GM12878 (cell line): ENCODE measurements at regions not wholly inside any gene's neighbourhood (a gene's known extent, or its start where the extent isn't known, plus 50 kb on each side); places are given as distances from the start of the nearest gene placed in this dataset.

Source experiments
- ATAC-seq: fragments of 200-7000 bp; cut with Tn5 transposase; 3 replicates; pipeline ENCODE4 v1.9.1; 2020; ENCODE audit warnings: mild to moderate bottlenecking, moderate library complexity
- BruUV-seq: library from RNA; stranded (reverse); fragments of 400-500 nt; replicated peaks from 2 replicates; lab custom pipeline; 2021; lab: Mats Ljungman, UMichigan
- CTCF ChIA-PET: fragments of 300-600 bp; sonication (Branson Sonifier 250); formaldehyde crosslinking; extraction: SDS; loops from one replicate; lab custom pipeline; 2021; ENCODE audit warnings: inconsistent platforms; lab: Yijun Ruan, JAX
- POLR2A ChIA-PET: fragments of 350-600 bp; formaldehyde crosslinking; extraction: SDS; loops from one replicate; lab custom pipeline; 2021; ENCODE audit warnings: inconsistent platforms; lab: Charles Lee
- RAD21 ChIA-PET: fragments of 300-600 bp; sonication (Branson Sonifier 250); formaldehyde crosslinking; loops from one replicate; lab custom pipeline; 2023; ENCODE audit warnings: antibody characterized with exemption; ENCODE audit not compliant: unreplicated experiment; lab: Charles Lee
- SMC1A ChIA-PET: fragments of 300-600 bp; sonication (Branson Sonifier 250); formaldehyde crosslinking; loops from one replicate; lab custom pipeline; 2023; ENCODE audit not compliant: unreplicated experiment, uncharacterized antibody; lab: Charles Lee
- DNase-seq: peaks from one replicate; pipeline ENCODE4 v3.0.0-alpha.2; 2011; ENCODE audit warnings: low read depth, low spot score
- FAIRE-seq: peaks from 3 replicates; lab custom pipeline; 2011; peaks lifted over from hg19 to GRCh38; lab: Jason Lieb, UNC
- H2AFZ ChIP-seq: 2 replicates; pipeline ENCODE4 v1.6.0; 2011; ENCODE audit warnings: low read depth, low read length, control low read depth; ENCODE audit not compliant: control insufficient read depth
- H3K27ac ChIP-seq: 2 replicates; pipeline ENCODE4 v1.5.1; 2011; ENCODE audit warnings: control low read depth; ENCODE audit not compliant: control insufficient read depth, insufficient read depth
- H3K27me3 ChIP-seq, 2 experiments: replicated peaks in 1 of 2; 2 replicates each; pipeline versions ENCODE4 v1.6.0 to v1.6.1; 2011; ENCODE audit warnings: low read length in 1 of 2; ENCODE audit not compliant: control insufficient read depth in 2 of 2, insufficient read depth in 2 of 2
- H3K36me3 ChIP-seq, 2 experiments: 2 replicates each; pipeline ENCODE4 v1.5.1; 2011; ENCODE audit warnings: low read length in 1 of 2; ENCODE audit not compliant: control insufficient read depth in 2 of 2, insufficient read depth in 2 of 2
- H3K4me1 ChIP-seq: 2 replicates; pipeline ENCODE4 v1.6.1; 2011; ENCODE audit warnings: mild to moderate bottlenecking, low read length, moderate library complexity, mixed read lengths; ENCODE audit not compliant: control insufficient read depth, insufficient read depth
- H3K4me2 ChIP-seq: 2 replicates; pipeline ENCODE4 v1.6.0; 2011; ENCODE audit warnings: control low read depth; ENCODE audit not compliant: control insufficient read depth, insufficient read depth
- H3K4me3 ChIP-seq: fragments of 200-600 bp; sonication (generic); 2 replicates; pipeline ENCODE4 v1.5.1; 2016
- H3K79me2 ChIP-seq: 2 replicates; pipeline ENCODE4 v1.6.0; 2011; ENCODE audit warnings: low read length; ENCODE audit not compliant: control insufficient read depth, insufficient read depth
- H3K9ac ChIP-seq: 2 replicates; pipeline ENCODE4 v1.8.0; 2011; ENCODE audit warnings: low read length, control low read depth, mixed read lengths; ENCODE audit not compliant: control insufficient read depth, insufficient read depth
- H3K9me3 ChIP-seq: replicated peaks from 3 replicates; pipeline ENCODE4 v1.5.1; 2011; ENCODE audit warnings: mild to moderate bottlenecking, low read length; ENCODE audit not compliant: control insufficient read depth, insufficient read depth
- H4K20me1 ChIP-seq: 2 replicates; pipeline ENCODE4 v1.6.0; 2011; ENCODE audit not compliant: control insufficient read depth, insufficient read depth
- ELK1 ChIP-seq: IDR thresholded peaks from 2 replicates; pipeline ENCODE4 v1.6.1; 2012; ENCODE audit warnings: low read depth, low read length, improper control_type of control experiment
- ETV6 ChIP-seq, 2 experiments: fragments of 450-650 bp in 1 of 2; IDR thresholded peaks in 1 of 2; conservative IDR thresholded peaks in 1 of 2; 2 replicates each; pipeline ENCODE4 v1.6.1; 2014; ENCODE audit warnings: antibody characterized with exemption in 1 of 2, borderline replicate concordance in 1 of 2, low read depth in 1 of 2, mild to moderate bottlenecking in 1 of 2, moderate library complexity in 1 of 2
- NR2F1 ChIP-seq: fragments of 450-650 bp; conservative IDR thresholded peaks from 2 replicates; pipeline ENCODE4 v1.6.1; 2017; ENCODE audit warnings: mild to moderate bottlenecking
- SMAD1 ChIP-seq: fragments of 450-650 bp; IDR thresholded peaks from 2 replicates; pipeline ENCODE4 v1.6.1; 2018; ENCODE audit warnings: mild to moderate bottlenecking, low read depth; ENCODE audit not compliant: partially characterized antibody
- STAT3 ChIP-seq: IDR thresholded peaks from 2 replicates; pipeline ENCODE4 v1.6.1; 2011; ENCODE audit warnings: low read depth, low read length, improper control_type of control experiment
- TARDBP ChIP-seq: IDR thresholded peaks from 2 replicates; pipeline ENCODE4 v1.6.1; 2016; ENCODE audit warnings: borderline replicate concordance
- WGBS: methylation state at CpG from one replicate; pipeline ENCODE4 v1.1.6; 2016; ENCODE audit warnings: low lambda C conversion rate; ENCODE audit not compliant: insufficient replicate concordance, insufficient coverage; ENCODE audit errors: missing lambda C conversion rate; 5-methylcytosine and 5-hydroxymethylcytosine counted together
- in situ Hi-C: fragments of 300-500 bp; cut with MboI; formaldehyde crosslinking; loops from 9 replicates; pipeline ENCODE4 v1.14.3; 2018; ENCODE audit warnings: mixed read lengths
- intact Hi-C: fragments of 100-400 bp; cut with micrococcal nuclease; formaldehyde crosslinking; loops from one replicate; pipeline ENCODE4 v1.14.2; 2022; ENCODE audit not compliant: unreplicated experiment

- TF ChIP-seq SMAD1: no peak
- no peak for TF ChIP-seq NR2F1
- ATAC-seq (no peak), DNase-seq (no peak), FAIRE-seq (no peak)
- ChIA-PET SMC1A (no interaction called here), CTCF (no interaction called here), RAD21 (no interaction called here), POLR2A (no interaction called here)
- Histone ChIP-seq H3K4me3 (no peak overlapping the region), H3K79me2 (no peaks in the 10 kb centered on the region), H3K4me1 (no peaks in the 10 kb centered on the region), H3K4me2 (no peak overlapping the region), H3K36me3 (no peaks in the 10 kb centered on the region), H3K9me3 (no peaks in the 10 kb centered on the region), H3K9ac (no peak overlapping the region), H3K27ac (no peak overlapping the region), H2AFZ (no peak overlapping the region), H4K20me1 (no peaks in the 10 kb centered on the region), H3K27me3 (no peaks in the 10 kb centered on the region)
- no TSS peak for BruUV-seq
- 0% methylated on average over 2 of the region's 2 CpGs for WGBS
- in situ Hi-C loops (no loop called here), intact Hi-C loops (no loop called here)
Measured at GRCh38 chr3:117754841-117755240, 1045.3 kb downstream of the TUSC7 start.

- Histone ChIP-seq H2AFZ (no peak overlapping the region), H3K36me3 (no peaks in the 10 kb centered on the region), H4K20me1 (no peaks in the 10 kb centered on the region), H3K9me3 (no peaks in the 10 kb centered on the region), H3K27me3 (no peaks in the 10 kb centered on the region), H3K27ac (no peak overlapping the region), H3K9ac (no peak overlapping the region), H3K79me2 (no peaks in the 10 kb centered on the region), H3K4me1 (no peaks in the 10 kb centered on the region), H3K4me2 (no peak overlapping the region), H3K4me3 (no peak overlapping the region)
- no peak for ATAC-seq
- WGBS: 30% methylated on average over 3 of the region's 3 CpGs
- in situ Hi-C loops (no loop called here), intact Hi-C loops (no loop called here)
- SMC1A ChIA-PET: no interaction called here
- RAD21 ChIA-PET: no interaction called here
- POLR2A ChIA-PET: no interaction called here
- FAIRE-seq: no peak
- no TSS peak for BruUV-seq
- DNase-seq: no peak
- TF ChIP-seq TARDBP: no peak
- TF ChIP-seq STAT3: no peak
- no peak for TF ChIP-seq ETV6 (conservative IDR thresholded peaks at IDR 0.05 in 1 of 2, IDR thresholded peaks at IDR 0.05 in 1 of 2; ENCODE audit: borderline replicate concordance in 1 of 2, low read depth in 1 of 2)
- no peak for TF ChIP-seq ELK1
- CTCF ChIA-PET: no interaction called here
Measured at GRCh38 chr3:117756563-117756962, 1047.0 kb downstream of the TUSC7 start.
